NCI-H1436 (cell line): ENCODE measurements at regions not wholly inside any gene's neighbourhood (a gene's known extent, or its start where the extent isn't known, plus 50 kb on each side); places are given as distances from the start of the nearest gene placed in this dataset.
A peak's percentile ranks its signal among the peaks of the same experiment; 100 is the strongest.
"Not testable (repeated sequence)": the region's sequence is repeated elsewhere in the genome, so short reads cannot be mapped to it uniquely, and the experiment has no call there.

Experiments used
- DNase-seq: peaks from one replicate; lab custom pipeline; 2025; lab: John Stamatoyannopoulos, UW

- DNase-seq = not testable (repeated sequence)
These were observed 204.5 kb downstream of the C12orf75 start for GRCh38 chr12:105535033-105535432.

GRCh38 chr12:105538880-105539279 is 208.4 kb downstream of the C12orf75 start:
- no peak for DNase-seq

GRCh38 chr12:105539735-105540134 is 209.2 kb downstream of the C12orf75 start:
- DNase-seq = no peak

- DNase-seq = no peak
These were observed 217.3 kb downstream of the C12orf75 start for GRCh38 chr12:105547786-105548185.

- no peak for DNase-seq
These were observed 218.1 kb downstream of the C12orf75 start for GRCh38 chr12:105548626-105549025.

- DNase-seq = no peak
These were observed 221.6 kb downstream of the C12orf75 start for GRCh38 chr12:105552056-105552455.

- no peak for DNase-seq
These were observed 223.8 kb downstream of the C12orf75 start for GRCh38 chr12:105554223-105554678.

GRCh38 chr12:105554856-105555255 is 224.4 kb downstream of the C12orf75 start:
- DNase-seq = no peak

- no peak for DNase-seq
These were observed 225.2 kb downstream of the C12orf75 start for GRCh38 chr12:105555556-105556295.

- no peak for DNase-seq
These were observed 228.8 kb downstream of the C12orf75 start for GRCh38 chr12:105559310-105559709.

- peak; percentile 44 for DNase-seq
These were observed 231.2 kb downstream of the C12orf75 start for GRCh38 chr12:105561546-105562198.

GRCh38 chr12:105562199-105562971 is 231.9 kb downstream of the C12orf75 start:
- DNase-seq = peak; percentile 84

- no peak for DNase-seq
These were observed 236.6 kb downstream of the C12orf75 start for GRCh38 chr12:105567061-105567460.

- DNase-seq = no peak
These were observed 239.4 kb downstream of the C12orf75 start for GRCh38 chr12:105569886-105570285.

- no peak for DNase-seq
These were observed 240.5 kb downstream of the C12orf75 start for GRCh38 chr12:105570944-105571343.

- DNase-seq = no peak
These were observed 243.1 kb downstream of the C12orf75 start for GRCh38 chr12:105573574-105573973.

GRCh38 chr12:105574056-105574715 is 243.7 kb downstream of the C12orf75 start:
- DNase-seq = no peak

GRCh38 chr12:105575235-105575634 is 244.7 kb downstream of the C12orf75 start:
- no peak for DNase-seq

- no peak for DNase-seq
These were observed 245.8 kb downstream of the C12orf75 start for GRCh38 chr12:105576261-105576660.

GRCh38 chr12:105580821-105581352 is 250.4 kb downstream of the C12orf75 start:
- no peak for DNase-seq

- no peak for DNase-seq
These were observed 250.9 kb downstream of the C12orf75 start for GRCh38 chr12:105581420-105581819.

GRCh38 chr12:105585107-105585506 is 254.6 kb downstream of the C12orf75 start:
- DNase-seq = no peak
